Colonic mucosa (tissue), 4 donors: ENCODE measurements at regions not wholly inside any gene's neighbourhood (a gene's known extent, or its start where the extent isn't known, plus 50 kb on each side); places are given as distances from the start of the nearest gene placed in this dataset.

Source experiments
- DNase-seq: peaks from one replicate; pipeline ENCODE4 v3.0.0-alpha.2; 2020
- H3K27ac ChIP-seq: fragments of 200-600 bp; one replicate; pipeline ENCODE4 v1.8.0; 2021
- H3K27me3 ChIP-seq: fragments of 200-600 bp; one replicate; pipeline ENCODE4 v1.8.0; 2021
- H3K36me3 ChIP-seq: fragments of 200-600 bp; one replicate; pipeline ENCODE4 v1.8.0; 2021
- H3K4me1 ChIP-seq: fragments of 200-600 bp; one replicate; pipeline ENCODE4 v1.8.0; 2021; ENCODE audit warnings: mild to moderate bottlenecking
- H3K4me3 ChIP-seq: fragments of 200-600 bp; one replicate; pipeline ENCODE4 v1.8.0; 2021
- H3K9ac ChIP-seq, 2 donors: one replicate each; pipeline ENCODE4 v1.7.0; 2013; ENCODE audit warnings: control low read depth in 2 of 2, low read depth in 2 of 2, low read length in 2 of 2
- H3K9me3 ChIP-seq: fragments of 200-600 bp; one replicate; pipeline ENCODE4 v1.8.0; 2021
- CTCF ChIP-seq: fragments of 200-600 bp; IDR thresholded peaks from one replicate; pipeline ENCODE4 v1.8.0; 2022; ENCODE audit warnings: antibody characterized with exemption, mild to moderate bottlenecking
- intact Hi-C: fragments of 100-400 bp; cut with DNase I; formaldehyde crosslinking; loops from one replicate; pipeline ENCODE4 v1.14.1; 2022
- donor health status: healthy.
- donor health status: DM: no; HTN: no; CAD: no.
- donor health status: DM: no; HTN: no; CAD: no.

DNA sequence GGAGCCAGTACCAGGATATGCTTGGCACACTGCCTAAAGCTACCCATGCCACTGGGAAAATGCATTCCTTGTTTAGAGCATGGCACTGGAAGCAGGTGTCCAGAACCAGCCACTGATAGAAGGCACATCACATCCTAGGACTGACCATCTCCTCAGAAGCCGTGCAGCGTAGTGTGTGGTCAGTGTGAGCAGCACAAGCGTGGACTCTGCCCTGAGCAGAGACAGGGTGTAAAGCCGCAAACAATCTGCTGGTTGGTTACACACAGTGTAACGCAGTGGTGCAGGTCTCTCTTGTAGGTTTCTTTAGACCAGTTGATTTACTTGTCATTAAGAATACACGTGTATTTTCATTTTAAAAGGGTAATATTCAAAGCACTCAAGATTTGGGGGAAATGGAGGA lies 377.8 kb upstream of the HS6ST1 start:
- DNase-seq, result no peak
- Histone ChIP-seq H3K4me3 (no peak overlapping the region), H3K9me3 (no peaks in the 10 kb centered on the region), H3K27ac (no peak overlapping the region), H3K27me3 (no peaks in the 10 kb centered on the region), H3K4me1 (no peaks in the 10 kb centered on the region), H3K9ac (no peak overlapping the region), H3K36me3 (no peaks in the 10 kb centered on the region)
- no peak for TF ChIP-seq CTCF
- intact Hi-C loops, result no loop called here

GRCh38 chr2:128701418-128701817 lies 382.8 kb upstream of the HS6ST1 start:
- intact Hi-C loops, result no loop called here
- TF ChIP-seq CTCF, result no peak
- Histone ChIP-seq H3K27me3 (no peaks in the 10 kb centered on the region), H3K4me3 (no peak overlapping the region), H3K9ac (no peak overlapping the region), H3K27ac (no peak overlapping the region), H3K36me3 (no peaks in the 10 kb centered on the region), H3K9me3 (no peaks in the 10 kb centered on the region), H3K4me1 (no peaks in the 10 kb centered on the region)
- DNase-seq, result no peak

DNA sequence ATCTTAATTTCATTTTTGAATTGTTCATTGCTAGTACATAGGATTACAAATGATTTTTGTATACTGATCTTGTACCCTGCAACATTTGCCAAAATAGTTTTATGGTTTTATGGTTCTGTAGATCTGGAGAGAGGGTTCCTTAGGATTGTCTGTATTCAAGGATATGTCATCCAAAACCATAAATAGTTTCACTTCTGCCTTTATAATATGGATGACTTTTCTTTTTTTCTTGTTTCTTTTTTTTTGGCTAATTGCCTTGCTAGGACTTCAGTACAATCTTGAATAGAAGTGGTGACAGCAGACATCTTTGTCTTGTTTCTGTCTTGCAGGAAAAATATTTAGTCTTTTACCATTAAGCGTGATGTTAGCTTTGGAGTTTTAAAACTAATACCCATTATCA lies 383.9 kb upstream of the HS6ST1 start:
- intact Hi-C loops, result no loop called here

GRCh38 chr2:128708106-128708816 lies 389.6 kb upstream of the HS6ST1 start:
- H3K27me3 ChIP-seq, result no peaks in the 10 kb centered on the region

More for the DNA sequence above, 383.9 kb upstream of the HS6ST1 start:
- H3K27ac ChIP-seq, result no peak overlapping the region
- no peak overlapping the region for H3K9ac ChIP-seq
- no peak for TF ChIP-seq CTCF
- no peaks in the 10 kb centered on the region for H3K27me3 ChIP-seq
- no peaks in the 10 kb centered on the region for H3K36me3 ChIP-seq
- H3K9me3 ChIP-seq, result no peaks in the 10 kb centered on the region
- no peaks in the 10 kb centered on the region for H3K4me1 ChIP-seq
- H3K4me3 ChIP-seq, result no peak overlapping the region
- no peak for DNase-seq

DNA sequence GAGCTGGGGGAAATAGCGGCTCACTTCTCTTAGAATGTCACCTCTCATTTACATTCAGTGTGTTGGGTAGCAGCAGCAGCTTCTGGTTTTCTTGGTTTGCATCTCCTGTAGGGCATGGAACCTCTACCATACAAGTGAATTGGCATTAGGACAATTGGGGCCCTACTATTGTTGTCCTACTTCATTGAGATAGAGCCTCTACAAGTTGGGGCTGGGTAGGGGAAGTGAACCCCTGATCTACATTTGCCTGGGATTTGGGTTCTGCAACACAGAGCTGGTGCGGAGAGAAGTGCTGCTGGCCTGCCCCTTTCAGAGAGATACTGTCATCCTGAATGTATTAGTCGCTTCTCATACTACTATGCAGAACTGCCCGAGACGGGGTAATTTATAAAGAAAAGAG lies 391.6 kb upstream of the HS6ST1 start:
- Histone ChIP-seq H3K36me3 (no peaks in the 10 kb centered on the region), H3K4me1 (no peaks in the 10 kb centered on the region), H3K4me3 (no peak overlapping the region), H3K9me3 (no peaks in the 10 kb centered on the region), H3K9ac (no peak overlapping the region), H3K27me3 (no peaks in the 10 kb centered on the region), H3K27ac (no peak overlapping the region)
- intact Hi-C loops, result no loop called here
- TF ChIP-seq CTCF, result no peak
- no peak for DNase-seq

More at GRCh38 chr2:128708106-128708816, 389.6 kb upstream of the HS6ST1 start:
- Histone ChIP-seq H3K27ac (no peak overlapping the region), H3K9ac (no peak overlapping the region), H3K4me1 (no peaks in the 10 kb centered on the region), H3K36me3 (no peaks in the 10 kb centered on the region), H3K4me3 (no peak overlapping the region), H3K9me3 (no peaks in the 10 kb centered on the region)
- TF ChIP-seq CTCF, result no peak
- no peak for DNase-seq
- intact Hi-C loops, result no loop called here
